Pulmonary artery endothelial cell (primary cell): ENCODE measurements at regions not wholly inside any gene's neighbourhood (a gene's known extent, or its start where the extent isn't known, plus 50 kb on each side); places are given as distances from the start of the nearest gene placed in this dataset.
"Not testable (repeated sequence)": the region's sequence is repeated elsewhere in the genome, so short reads cannot be mapped to it uniquely, and the experiment has no call there.

ENCODE experiments used
- DNase-seq: peaks from one replicate; pipeline ENCODE4 v3.0.0-alpha.2; 2011; ENCODE audit warnings: low read depth, low spot score

DNA sequence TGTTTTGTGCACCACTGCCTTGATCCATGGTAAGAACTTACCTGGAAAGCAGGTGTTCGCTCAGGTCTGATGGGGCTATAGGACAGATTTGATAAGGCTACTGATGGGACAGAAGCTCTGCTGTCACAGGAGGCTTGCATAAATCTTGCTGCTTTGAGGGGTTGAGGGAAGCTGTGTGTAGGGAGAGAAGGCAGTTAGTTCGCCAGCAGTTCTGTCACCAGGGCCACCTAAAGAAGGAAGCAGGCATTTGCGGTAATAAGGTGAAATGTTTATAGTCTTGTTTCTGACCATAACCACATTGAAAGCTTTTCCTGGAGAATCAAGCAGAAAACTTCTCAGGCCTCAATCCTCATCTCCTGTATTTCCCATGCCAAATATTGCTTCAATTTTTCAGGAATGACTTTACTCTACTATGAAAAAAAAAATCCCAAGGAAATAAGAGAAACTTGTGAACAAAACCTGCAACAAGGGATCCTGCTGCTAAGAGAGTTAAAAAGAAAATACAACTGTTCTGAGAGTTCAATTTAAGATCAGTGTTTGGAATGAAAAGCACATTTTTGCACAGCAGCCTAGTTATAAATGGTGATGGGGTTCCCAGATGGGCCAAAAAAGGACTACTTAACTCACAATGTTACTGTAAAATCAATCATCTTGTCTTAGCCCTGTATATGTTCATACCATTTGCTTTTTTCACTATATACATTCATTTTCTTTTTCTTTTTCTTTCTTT, 122.0 kb upstream of the RANBP3L start:
- no peak for DNase-seq

DNA sequence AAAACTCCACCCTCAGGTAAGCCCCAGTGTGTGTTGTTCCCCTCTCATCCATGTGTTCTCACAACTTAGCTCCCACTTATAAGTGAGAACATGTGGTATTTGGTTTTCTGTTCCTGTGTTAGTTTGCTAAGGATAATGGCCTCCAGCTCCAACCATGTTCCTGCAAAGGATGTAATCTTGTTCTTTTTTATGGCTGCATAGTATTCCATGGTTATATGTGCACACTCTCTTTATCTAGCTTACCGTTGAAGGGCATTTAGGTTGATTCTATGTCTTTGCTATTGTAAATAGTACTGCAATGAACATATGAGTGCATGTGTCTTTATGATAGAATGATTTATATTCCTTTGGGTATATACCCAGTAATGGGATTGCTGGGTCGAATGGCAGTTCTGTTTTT, 124.4 kb upstream of the RANBP3L start:
- DNase-seq, result not testable (repeated sequence)

DNA sequence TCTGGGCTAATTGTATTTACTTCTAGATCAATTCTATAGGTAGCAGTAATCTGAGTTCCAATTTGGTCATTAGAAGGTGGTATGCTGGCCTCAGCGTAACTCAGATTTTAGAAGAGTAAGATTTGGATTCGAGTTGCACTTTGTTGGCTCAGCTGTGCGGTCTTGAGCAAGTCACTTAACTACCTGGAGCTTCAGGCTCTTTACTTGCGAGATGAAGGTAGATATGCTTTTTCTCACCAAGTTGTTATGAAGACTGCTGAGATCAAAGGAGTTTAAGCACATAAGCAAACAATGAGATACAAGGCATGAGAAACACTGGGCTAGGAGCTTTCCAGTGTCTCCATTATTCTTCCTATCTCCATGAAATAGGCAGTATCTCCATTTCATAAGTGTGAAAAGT, 133.8 kb upstream of the RANBP3L start:
- DNase-seq, result no peak

DNA sequence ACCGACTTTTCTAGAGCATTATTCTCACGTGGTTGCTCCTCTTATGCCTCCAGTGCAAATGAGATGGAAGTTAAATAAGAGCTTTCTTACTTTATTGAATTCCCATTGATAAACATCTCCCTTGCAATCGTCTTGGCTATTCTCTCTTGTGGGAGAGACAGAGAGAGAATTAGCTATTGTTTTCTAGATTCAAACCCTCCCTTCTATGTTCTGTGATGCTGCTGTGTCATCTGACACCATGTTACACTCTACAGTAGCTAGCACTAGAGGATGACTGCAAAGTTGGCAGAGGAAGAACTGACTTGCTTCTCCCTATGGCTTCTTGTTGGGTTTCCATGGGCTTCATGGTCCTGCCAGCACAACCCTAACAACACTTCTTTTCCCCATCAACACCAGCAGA, 134.6 kb upstream of the RANBP3L start:
- no peak for DNase-seq

DNA sequence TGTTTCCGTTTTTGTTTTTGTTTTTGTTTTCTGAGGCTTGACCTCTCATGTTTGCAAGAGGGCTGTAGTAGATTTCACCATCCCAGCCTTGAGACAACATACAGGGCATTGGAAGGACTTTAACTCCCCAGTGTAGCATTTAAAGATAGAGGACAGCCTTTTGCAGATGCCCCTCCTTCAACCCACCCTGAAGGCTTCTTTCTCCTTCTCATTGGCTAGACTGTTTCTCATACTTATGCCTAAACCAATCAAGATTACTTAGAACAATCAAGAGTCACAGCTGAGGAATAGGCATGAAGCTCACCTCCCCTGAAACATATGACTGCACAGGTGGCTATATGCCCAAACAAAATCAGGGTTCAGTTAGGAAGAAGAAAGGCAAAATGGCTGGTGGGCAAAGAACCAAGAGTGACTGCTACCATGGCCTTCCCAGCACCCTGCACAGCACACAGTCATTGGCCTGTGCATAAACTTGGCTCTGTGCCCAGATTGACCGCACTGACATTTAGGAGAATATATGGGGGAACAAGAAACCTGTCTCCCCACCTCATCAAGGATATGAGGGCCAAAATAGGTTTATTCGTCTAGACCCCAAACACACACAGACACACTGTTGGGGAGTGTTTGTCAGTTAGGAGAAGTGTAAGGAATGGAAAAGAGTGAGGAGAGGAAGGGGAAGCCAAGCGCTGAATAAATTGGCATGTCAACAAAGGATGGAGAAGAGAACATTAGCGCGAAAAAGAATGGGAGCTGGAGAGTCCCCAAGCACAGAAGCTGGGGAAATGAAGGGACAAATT, 137.3 kb upstream of the RANBP3L start:
- no peak for DNase-seq

DNA sequence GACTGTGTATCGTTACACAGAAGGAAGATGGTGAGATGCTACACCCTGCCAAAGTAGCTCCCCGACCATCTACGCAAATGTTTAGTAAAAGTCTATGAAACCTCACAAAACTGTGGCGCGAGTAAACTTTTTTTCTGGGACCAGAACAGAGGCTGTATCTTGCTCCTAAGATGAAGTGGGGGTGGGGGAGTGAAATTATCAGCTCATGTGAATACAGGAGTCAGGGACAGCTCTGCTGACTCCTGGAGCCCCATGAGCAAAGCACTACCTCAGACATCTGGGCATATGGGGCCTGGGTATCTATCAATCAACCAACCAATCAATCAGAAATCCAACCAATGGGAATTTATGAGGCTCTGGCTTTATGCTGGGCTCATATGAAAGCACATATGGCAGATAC, 138.6 kb upstream of the RANBP3L start:
- no peak for DNase-seq

DNA sequence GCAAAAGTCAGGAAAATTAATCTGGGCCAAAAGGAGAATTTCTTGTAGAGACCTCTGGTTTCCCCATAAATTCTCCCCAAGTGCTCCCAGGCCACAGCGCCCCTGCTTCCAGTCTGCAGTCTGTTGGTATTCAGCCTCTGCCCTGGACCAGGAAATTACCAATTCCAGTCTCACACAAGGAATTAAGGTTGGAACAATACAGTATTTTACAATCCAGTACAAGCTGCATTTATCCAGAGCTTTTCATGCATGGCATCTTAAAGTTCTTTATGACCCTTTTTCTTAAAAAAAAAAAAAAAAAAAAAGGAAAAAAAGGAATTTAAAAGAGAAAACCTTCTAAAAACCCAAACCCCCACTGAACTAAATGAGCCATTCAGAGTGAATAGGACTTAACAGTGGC, 139.6 kb upstream of the RANBP3L start:
- no peak for DNase-seq

DNA sequence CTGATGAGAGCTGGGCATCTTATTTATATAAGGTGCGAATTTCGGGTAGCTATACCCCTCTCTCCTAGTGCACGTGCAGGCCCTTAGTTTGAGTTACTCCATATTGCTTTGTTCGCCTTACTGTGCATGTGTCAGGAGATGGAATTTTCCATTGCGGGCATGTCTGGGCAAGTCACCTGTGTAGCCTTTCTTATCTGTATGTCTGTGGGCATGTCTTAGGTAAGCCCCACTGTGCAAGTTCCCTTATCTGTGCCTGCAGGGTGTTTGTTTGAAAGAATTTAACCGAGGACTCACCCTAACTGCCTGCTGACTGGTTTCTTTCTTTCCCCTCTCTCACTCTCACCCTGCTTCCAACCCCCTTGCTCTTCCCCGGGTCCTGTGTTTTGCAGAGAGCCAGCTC, 140.7 kb upstream of the RANBP3L start:
- DNase-seq, result no peak

DNA sequence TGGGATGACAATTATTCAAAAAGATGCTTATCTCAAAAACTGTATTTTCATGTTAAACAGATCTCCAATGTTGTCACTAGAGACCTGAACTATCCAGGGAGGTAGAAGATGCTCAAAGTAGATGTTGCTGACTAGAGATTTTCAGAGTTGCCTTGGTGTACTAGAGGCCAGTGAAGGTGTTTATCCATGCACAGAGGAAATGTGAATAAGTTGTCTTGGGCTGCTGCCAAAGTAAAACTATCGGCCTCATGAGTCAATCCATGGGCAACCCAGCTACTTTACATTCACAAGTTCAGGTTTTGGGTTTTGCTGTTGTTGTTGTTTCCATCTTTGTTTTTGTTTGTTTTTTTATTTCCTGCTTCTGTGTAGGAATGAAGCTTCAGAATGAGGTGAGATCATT, 141.1 kb upstream of the RANBP3L start:
- no peak for DNase-seq

DNA sequence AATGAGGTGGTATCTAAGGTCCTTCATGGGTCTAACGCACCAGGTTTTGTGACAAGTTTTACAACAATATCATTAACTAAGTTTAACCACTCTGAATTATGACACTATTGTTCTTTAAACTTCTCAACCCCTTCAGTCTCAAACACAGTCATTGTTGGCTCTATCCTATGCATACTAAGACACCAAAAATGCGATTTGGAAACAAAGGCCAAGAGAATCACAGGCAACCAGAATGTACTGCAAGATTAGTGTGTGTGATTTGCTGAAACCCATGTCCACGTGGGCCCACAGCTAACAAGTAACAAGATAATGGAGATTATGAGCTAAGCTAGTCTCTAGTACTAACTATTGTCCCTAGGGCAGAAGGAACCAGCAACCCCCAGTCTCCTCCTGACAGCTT, 142.2 kb upstream of the RANBP3L start:
- DNase-seq, result no peak

DNA sequence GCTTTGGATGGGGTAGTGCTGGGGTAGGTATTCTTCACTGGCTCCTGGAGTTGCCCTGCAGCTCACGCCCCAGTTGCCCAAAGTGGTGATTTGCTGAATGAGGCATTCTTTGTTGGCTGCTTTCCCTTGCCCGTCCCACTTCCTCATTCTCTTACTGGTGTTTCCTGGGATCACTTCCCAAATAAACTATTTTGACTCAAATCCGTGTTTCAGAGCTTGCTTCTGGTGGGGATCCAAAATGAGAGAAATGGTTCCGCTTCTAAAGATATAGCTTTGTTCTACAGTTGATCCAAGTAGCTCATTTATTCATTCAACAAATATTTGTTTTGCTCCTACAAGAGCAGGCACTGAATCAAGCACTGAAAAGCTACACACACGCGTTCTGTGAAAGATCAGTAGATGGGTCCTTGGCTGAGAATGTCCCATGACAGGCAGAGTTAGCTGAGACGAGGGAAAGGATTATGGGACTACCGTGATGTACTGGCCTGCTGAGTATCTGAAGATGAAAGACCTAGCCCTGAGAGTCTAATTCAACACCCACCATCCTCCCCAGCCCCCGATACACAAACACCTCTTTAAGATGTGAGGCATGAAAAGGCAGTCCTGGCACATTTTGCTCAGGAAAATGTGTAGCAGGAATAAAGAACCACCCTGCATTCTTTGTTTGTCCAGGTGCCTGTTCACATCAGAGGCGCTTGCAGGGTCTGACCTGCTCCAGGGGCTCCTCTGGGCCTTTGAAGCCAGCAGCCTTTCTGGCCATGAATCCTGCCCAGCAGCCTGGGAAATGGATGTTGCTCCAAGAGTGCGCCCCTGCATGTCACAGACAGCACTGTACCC, 143.1 kb upstream of the RANBP3L start:
- no peak for DNase-seq

DNA sequence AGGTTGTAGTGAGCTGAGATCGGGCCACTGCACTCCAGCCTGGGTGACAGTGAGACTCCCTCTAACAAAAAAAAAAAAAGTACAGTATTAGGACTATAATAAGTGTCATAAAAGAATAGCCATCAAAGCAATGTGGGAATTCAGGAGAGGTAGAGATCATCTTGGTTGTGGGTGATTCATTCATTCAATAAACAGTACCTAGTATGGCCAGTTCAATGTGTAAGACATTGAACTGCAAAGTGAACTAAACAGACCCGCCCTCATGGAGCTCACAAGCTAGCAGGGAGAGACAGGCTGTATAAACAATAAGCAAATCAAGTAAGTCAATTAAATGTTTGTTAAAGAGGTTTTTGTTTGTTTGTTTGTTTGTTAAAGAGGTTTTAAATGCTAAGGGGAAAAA, 146.1 kb upstream of the RANBP3L start:
- DNase-seq, result no peak

DNA sequence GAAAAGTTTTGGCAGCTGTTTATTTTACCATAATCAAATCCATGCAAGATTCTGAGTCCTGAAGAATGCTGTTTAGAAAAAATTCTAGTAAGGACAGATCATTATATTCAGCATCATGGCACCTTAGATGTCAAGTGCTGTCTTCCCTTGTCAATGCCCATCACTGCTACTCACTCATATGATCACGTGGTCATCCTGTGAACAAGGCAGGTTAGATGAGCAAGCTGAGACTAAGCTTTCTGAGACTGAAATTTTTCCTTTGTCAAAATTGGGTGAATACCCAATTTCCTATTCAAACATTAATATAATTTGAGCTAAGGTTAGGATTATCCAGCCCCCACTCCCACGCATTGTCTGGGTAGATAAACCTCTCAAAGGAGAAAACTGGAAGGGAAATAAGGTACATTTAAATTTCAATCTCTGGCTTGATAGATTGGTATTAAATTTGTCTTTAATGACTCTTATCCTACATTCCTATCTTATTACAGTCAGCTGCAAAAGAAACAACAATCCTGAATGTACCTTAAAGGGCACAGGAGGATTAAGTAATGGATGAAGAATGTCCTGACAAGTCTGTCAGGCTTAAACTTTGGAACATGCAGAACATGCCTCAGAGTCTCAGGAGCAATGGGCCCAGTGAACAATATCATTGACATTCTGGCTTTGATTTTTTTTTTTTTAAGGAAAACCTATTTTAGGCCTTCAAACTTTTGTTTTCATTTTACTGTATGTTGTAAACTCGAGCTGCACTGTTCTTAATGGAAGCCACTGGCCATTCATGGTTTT, 148.7 kb upstream of the RANBP3L start:
- DNase-seq, result no peak

DNA sequence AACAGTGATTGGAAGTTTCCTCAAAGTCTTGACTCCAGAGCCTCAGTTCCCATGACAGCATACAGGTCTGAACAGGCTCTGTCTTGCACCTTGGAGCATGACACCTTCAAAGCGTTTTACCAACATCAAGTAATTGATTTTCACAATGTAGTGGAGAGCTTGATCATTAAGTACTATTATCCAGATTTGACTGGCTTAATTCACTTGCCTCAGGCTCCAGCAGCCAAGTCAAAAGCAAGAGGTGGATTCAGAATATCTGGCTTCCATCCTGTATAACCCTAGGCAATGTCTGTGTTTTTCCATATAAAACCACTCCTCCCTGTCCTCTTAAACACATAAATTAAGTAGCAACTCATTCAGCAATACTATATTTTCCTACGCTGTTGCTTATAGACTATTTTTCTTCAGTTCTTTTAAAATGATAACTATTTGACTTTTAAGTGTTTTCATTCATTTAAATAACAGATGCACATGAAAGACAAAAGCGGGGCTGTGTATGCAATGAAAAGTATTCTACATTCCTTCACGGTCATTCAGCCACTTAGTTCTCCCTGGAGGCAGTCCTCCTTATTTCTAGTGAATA, 150.8 kb upstream of the RANBP3L start:
- no peak for DNase-seq

DNA sequence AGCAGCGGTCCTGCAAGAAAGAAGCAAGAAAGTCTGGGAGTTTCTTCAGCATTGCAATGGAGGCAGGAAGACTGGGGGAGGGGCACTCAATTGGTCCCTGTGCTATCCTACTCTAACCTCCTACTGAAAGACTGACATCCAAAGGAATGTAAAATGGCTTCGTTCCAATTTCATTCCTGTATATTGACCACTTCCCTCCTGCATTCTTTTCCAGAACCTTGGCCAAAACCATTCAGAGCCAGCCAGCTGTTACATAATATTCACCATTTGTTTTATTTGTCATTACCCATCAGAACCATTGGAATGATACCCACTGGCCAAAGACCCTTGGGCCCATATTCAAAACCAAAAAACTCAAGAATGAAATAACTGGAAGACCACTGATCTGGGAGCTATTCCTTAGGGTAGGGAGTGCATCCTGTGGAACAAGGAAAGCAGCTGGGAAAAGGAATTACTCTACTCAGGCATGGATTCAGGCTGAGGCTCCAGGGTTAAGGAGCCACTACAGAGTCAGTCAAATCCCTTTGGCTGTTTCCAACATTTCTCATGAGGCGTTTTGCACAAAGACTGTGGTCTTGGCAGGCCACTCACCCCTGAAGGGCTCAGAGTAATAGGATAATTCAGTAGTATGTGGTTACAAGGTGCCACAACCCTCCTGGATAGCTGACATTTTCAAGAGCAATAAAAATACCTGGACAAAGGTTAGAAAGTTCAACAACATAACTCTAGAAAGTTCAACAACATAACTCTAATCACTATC, 148.7 kb upstream of the SLC1A3 start:
- DNase-seq, result no peak

DNA sequence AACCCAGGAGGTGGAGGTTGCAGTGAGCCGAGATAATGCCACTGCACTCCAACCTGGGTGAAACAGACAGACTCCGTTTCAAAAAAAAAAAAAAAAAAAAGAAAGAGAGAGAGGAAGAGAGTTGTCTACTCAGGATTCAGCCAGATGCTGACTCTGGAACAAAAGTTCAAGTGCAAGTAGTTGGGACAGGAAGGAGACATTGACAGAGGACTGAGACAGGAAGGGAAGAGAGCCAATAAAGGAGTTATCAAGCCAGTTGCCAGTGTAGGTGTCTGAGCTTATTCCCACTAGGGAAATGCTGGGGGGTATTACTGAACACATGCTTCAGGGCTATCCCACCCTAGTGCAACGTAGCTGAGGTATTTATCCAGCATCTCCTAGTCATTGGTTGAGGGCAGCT, 147.7 kb upstream of the SLC1A3 start:
- DNase-seq, result no peak

DNA sequence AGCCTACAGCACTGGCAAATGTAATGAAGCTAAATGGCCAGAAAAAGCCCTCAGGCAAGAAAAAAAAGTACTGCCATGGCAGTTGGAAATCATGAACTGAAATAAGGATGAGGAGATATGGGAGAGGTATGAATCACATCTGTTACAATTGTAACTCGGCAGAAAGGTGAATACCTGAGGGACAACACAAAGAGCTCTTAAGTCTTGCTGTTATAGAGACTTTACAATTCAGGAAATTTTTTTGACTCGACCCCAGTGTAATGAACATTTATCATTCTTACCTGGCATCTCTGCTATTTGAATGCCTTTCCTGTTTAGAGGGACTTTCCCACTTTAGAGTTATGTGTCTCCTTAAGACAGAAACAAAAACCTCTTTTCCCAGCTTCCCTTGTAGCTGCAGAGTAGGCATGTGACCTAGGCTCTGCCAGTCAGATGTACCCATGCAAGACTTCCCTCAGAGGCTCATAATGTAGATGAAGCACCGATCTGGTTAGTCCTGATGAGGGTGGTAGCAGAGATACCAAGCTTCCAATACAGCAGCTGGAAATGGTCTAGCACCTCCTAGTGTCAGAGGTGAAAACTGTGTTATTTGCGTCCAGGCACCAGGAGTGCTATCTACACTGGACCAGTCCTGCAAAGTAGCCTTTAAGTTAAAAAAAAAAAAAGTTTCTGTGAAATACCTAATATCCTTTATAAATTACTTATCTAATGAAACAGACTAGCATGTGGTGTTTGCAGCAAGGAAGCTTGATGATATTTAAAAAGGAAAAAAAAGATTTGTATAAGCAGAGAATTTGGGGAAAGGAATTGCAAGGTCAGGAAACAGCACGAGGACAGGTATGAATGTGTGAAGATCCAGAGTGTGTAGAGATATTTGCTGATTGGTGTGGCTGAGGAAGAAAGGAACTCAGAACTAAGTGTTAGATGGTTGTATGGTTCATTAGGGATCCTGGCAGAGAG, 146.9 kb upstream of the SLC1A3 start:
- no peak for DNase-seq

DNA sequence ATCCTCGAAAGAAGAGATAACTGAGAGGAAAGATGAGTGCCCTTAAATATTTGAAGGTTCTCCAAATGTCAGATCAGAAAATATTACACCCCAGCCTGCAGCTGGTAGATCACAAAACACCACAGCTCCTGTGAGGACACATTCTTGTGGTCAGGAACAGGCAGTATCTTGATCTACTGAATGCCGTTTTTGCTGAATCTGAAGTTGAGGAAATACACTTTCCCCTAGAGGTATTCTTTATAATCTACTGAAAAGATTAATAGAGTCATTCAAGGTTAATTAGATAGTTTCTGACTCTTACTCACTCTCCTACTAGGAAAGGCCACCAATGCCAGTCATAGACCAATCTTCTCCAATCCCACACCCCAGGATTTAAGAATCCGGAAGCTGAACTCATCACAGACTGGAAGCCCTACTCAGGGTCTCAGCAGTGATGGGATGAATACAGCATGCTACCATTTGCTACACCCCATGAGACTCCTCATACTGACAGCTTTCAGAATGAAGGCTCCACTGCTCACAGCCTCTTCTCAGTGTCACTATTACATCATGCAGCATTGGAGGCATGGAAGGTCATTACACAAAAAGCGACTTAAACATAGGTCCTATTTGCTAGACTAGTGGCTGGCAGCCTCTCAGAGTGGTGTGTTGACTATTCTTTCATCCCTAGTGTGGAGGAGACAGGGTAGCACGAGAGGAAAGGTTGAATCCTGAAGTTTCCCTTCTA, 143.9 kb upstream of the SLC1A3 start:
- DNase-seq, result no peak
